SK-N-SH treated with all-trans-retinoic acid at 6 μM for 48 hours (cell line): ENCODE measurements at regions not wholly inside any gene's neighbourhood (a gene's known extent, or its start where the extent isn't known, plus 50 kb on each side); places are given as distances from the start of the nearest gene placed in this dataset.

Experiments
- CSDC2 ChIP-seq: fragments of 250-450 bp; sonication (Bioruptor Pico); IDR thresholded peaks from 2 replicates; pipeline ENCODE4 v1.5.0; 2020; ENCODE audit warnings: mild to moderate bottlenecking, moderate library complexity
- RARB ChIP-seq: fragments of 250-450 bp; sonication (Bioruptor Pico); IDR thresholded peaks from 2 replicates; pipeline ENCODE4 v1.8.0; 2021; ENCODE audit warnings: mild to moderate bottlenecking, moderate library complexity
- ZC3H10 ChIP-seq: fragments of 250-450 bp; sonication (Bioruptor Pico); IDR thresholded peaks from 2 replicates; pipeline ENCODE4 v1.5.1; 2021; ENCODE audit warnings: mild to moderate bottlenecking, moderate library complexity
- TF ChIP-seq, protein P1 (sequence below): fragments of 250-450 bp; sonication (Bioruptor Pico); IDR thresholded peaks from 2 replicates; pipeline ENCODE4 v1.8.0; 2021; ENCODE audit warnings: low read depth, mild to moderate bottlenecking, moderate library complexity, borderline replicate concordance
- TF ChIP-seq, protein P2 (sequence below): fragments of 250-450 bp; sonication (Bioruptor Pico); IDR thresholded peaks from 2 replicates; pipeline ENCODE4 v1.8.0; 2020; ENCODE audit warnings: mild to moderate bottlenecking, moderate library complexity, borderline replicate concordance

DNA sequence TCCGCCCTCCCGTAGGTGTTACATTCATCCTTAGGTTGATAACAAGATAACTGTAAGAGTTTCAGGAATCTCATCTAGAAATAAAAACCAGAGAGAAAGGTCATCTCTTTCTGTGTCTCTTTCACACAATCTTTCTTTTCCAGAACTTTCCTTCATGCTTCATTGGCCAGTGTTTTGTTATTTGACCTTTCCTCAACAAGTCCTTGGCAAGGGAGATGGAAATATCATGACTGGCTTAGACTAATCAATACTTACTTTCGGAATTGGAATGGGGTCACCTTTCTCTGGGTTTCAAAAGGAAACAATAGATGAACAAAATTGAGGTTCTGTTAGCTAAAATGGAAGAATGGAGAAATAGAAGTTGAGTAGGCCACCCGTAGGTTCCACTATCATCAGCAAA, 72.9 kb upstream of the PPP2R5A start:
- TF ChIP-seq ZC3H10 (CRISPR knock-in tag) (no peak), RARB (CRISPR knock-in tag) (no peak), CSDC2 (CRISPR knock-in tag) (no peak)
- TF ChIP-seq, protein P1, sequence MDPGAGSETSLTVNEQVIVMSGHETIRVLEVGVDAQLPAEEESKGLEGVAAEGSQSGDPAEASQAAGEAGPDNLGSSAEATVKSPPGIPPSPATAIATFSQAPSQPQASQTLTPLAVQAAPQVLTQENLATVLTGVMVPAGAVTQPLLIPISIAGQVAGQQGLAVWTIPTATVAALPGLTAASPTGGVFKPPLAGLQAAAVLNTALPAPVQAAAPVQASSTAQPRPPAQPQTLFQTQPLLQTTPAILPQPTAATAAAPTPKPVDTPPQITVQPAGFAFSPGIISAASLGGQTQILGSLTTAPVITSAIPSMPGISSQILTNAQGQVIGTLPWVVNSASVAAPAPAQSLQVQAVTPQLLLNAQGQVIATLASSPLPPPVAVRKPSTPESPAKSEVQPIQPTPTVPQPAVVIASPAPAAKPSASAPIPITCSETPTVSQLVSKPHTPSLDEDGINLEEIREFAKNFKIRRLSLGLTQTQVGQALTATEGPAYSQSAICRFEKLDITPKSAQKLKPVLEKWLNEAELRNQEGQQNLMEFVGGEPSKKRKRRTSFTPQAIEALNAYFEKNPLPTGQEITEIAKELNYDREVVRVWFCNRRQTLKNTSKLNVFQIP (CRISPR knock-in tag) = no peak
- TF ChIP-seq, protein P2, sequence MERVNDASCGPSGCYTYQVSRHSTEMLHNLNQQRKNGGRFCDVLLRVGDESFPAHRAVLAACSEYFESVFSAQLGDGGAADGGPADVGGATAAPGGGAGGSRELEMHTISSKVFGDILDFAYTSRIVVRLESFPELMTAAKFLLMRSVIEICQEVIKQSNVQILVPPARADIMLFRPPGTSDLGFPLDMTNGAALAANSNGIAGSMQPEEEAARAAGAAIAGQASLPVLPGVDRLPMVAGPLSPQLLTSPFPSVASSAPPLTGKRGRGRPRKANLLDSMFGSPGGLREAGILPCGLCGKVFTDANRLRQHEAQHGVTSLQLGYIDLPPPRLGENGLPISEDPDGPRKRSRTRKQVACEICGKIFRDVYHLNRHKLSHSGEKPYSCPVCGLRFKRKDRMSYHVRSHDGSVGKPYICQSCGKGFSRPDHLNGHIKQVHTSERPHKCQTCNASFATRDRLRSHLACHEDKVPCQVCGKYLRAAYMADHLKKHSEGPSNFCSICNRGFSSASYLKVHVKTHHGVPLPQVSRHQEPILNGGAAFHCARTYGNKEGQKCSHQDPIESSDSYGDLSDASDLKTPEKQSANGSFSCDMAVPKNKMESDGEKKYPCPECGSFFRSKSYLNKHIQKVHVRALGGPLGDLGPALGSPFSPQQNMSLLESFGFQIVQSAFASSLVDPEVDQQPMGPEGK (CRISPR knock-in tag) = no peak
